IMR-90 (cell line): ENCODE measurements at regions not wholly inside any gene's neighbourhood (a gene's known extent, or its start where the extent isn't known, plus 50 kb on each side); places are given as distances from the start of the nearest gene placed in this dataset.

Experiments
- ATAC-seq: fragments of 200-7000 bp; cut with Tn5 transposase; 2 replicates; pipeline ENCODE4 v1.9.1; 2020; ENCODE audit warnings: low read depth, mild to moderate bottlenecking, moderate library complexity
- BruUV-seq: library from RNA; stranded (reverse); fragments of 400-500 nt; replicated peaks from 2 replicates; lab custom pipeline; 2021; lab: Mats Ljungman, UMichigan
- CTCF ChIA-PET: fragments of 300-600 bp; formaldehyde crosslinking; extraction: SDS; loops from one replicate; lab custom pipeline; 2021; ENCODE audit warnings: antibody characterized with exemption; lab: Yijun Ruan, JAX
- POLR2A ChIA-PET: fragments of 300-600 bp; sonication (Branson Sonifier 250); formaldehyde crosslinking; loops from one replicate; lab custom pipeline; 2022; ENCODE audit warnings: antibody characterized with exemption; ENCODE audit not compliant: unreplicated experiment; lab: Charles Lee
- DNase-seq: peaks from one replicate; pipeline ENCODE4 v3.0.0; 2013
- H2AFZ ChIP-seq: replicated peaks from 2 replicates; pipeline ENCODE3; 2013; ENCODE audit warnings: low read length, mild to moderate bottlenecking; ENCODE audit not compliant: poor library complexity
- H2AK5ac ChIP-seq: 2 replicates; pipeline ENCODE4 v1.6.1; 2013; ENCODE audit warnings: low read depth, low read length, inconsistent platforms
- H2AK9ac ChIP-seq: replicated peaks from 2 replicates; pipeline ENCODE3; 2013; ENCODE audit warnings: mild to moderate bottlenecking, low read depth, low read length, moderate library complexity; ENCODE audit not compliant: poor library complexity
- H2BK120ac ChIP-seq: 2 replicates; pipeline ENCODE4 v1.6.1; 2013; ENCODE audit warnings: low read depth, low read length, inconsistent platforms
- H2BK15ac ChIP-seq: 3 replicates; pipeline ENCODE4 v1.6.1; 2013; ENCODE audit warnings: low read depth, low read length, inconsistent platforms
- H2BK20ac ChIP-seq: 2 replicates; pipeline ENCODE4 v1.6.1; 2013; ENCODE audit warnings: low read depth, mild to moderate bottlenecking, inconsistent platforms, low read length, moderate library complexity
- H2BK5ac ChIP-seq: 2 replicates; pipeline ENCODE4 v1.6.1; 2013; ENCODE audit warnings: mild to moderate bottlenecking, low read depth, low read length, inconsistent platforms; ENCODE audit not compliant: poor library complexity, severe bottlenecking
- H3K14ac ChIP-seq: replicated peaks from 2 replicates; pipeline ENCODE4 v1.6.1; 2013; ENCODE audit warnings: low read depth, low read length, inconsistent platforms
- H3K18ac ChIP-seq: 2 replicates; pipeline ENCODE4 v1.6.1; 2013; ENCODE audit warnings: low read depth, low read length, control low read depth
- H3K23ac ChIP-seq: 2 replicates; pipeline ENCODE4 v1.6.1; 2013; ENCODE audit warnings: low read depth, low read length, inconsistent platforms
- H3K27ac ChIP-seq: 2 replicates; pipeline ENCODE4 v1.5.1; 2013; ENCODE audit warnings: mild to moderate bottlenecking, control low read depth, low read length; ENCODE audit not compliant: insufficient read depth
- H3K27me3 ChIP-seq: 2 replicates; pipeline ENCODE4 v1.6.1; 2013; ENCODE audit warnings: low read length; ENCODE audit not compliant: control insufficient read depth, insufficient read depth
- H3K36me3 ChIP-seq: 2 replicates; pipeline ENCODE4 v1.6.1; 2013; ENCODE audit warnings: low read length, mixed read lengths; ENCODE audit not compliant: control insufficient read depth, insufficient read depth
- H3K4ac ChIP-seq: 2 replicates; pipeline ENCODE4 v1.6.1; 2013; ENCODE audit warnings: low read depth, low read length, inconsistent platforms
- H3K4me1 ChIP-seq: 2 replicates; pipeline ENCODE4 v1.6.1; 2013; ENCODE audit warnings: low read length, mixed read lengths; ENCODE audit not compliant: control insufficient read depth, insufficient read depth
- H3K4me2 ChIP-seq: 2 replicates; pipeline ENCODE4 v1.6.1; 2013; ENCODE audit warnings: low read depth, mild to moderate bottlenecking, control low read depth, low read length, moderate library complexity
- H3K4me3 ChIP-seq: 2 replicates; pipeline ENCODE4 v1.5.1; 2013; ENCODE audit warnings: low read depth, mild to moderate bottlenecking, control low read depth, low read length, moderate library complexity; ENCODE audit not compliant: insufficient read depth
- H3K56ac ChIP-seq: 2 replicates; pipeline ENCODE4 v1.6.1; 2013; ENCODE audit warnings: low read length, inconsistent platforms; ENCODE audit not compliant: insufficient read depth; ENCODE audit errors: extremely low read depth
- H3K79me1 ChIP-seq, 2 experiments: 2 replicates each; pipeline ENCODE4 v1.6.1; 2013; ENCODE audit warnings: low read length in 2 of 2, inconsistent platforms in 1 of 2, low read depth in 1 of 2
- H3K9ac ChIP-seq: 2 replicates; pipeline ENCODE4 v1.6.1; 2013; ENCODE audit warnings: low read depth, low read length, control low read depth
- H3K9me1 ChIP-seq: 2 replicates; pipeline ENCODE4 v1.6.1; 2013; ENCODE audit warnings: low read length, inconsistent platforms; ENCODE audit not compliant: insufficient read depth
- H3K9me3 ChIP-seq: 2 replicates; pipeline ENCODE4 v1.6.1; 2013; ENCODE audit warnings: low read length; ENCODE audit not compliant: control insufficient read depth, insufficient read depth
- H4K20me1 ChIP-seq: 2 replicates; pipeline ENCODE4 v1.6.1; 2013; ENCODE audit warnings: low read length, inconsistent platforms; ENCODE audit not compliant: insufficient read depth
- H4K5ac ChIP-seq: 2 replicates; pipeline ENCODE4 v1.6.1; 2013; ENCODE audit warnings: mild to moderate bottlenecking, low read depth, low read length, control low read depth
- H4K8ac ChIP-seq, 2 experiments: 2 replicates each; pipeline ENCODE4 v1.6.1; 2013; ENCODE audit warnings: low read depth in 2 of 2, low read length in 2 of 2, control low read depth in 1 of 2, inconsistent platforms in 1 of 2
- H4K91ac ChIP-seq: 2 replicates; pipeline ENCODE4 v1.6.1; 2013; ENCODE audit warnings: low read depth, low read length, inconsistent platforms; ENCODE audit not compliant: insufficient read depth
- BHLHE40 ChIP-seq: fragments of 150-350 bp; IDR thresholded peaks from 2 replicates; pipeline ENCODE4 v1.6.1; 2016; ENCODE audit warnings: mild to moderate bottlenecking, low read depth, low read length
- WGBS, 2 experiments: methylation state at CpG; one replicate each; pipeline versions ENCODE4 v1.1.5 to v1.1.7; 2013; ENCODE audit warnings: missing lambda C conversion rate in 2 of 2; ENCODE audit not compliant: insufficient read length in 1 of 2; ENCODE audit errors: extremely low coverage in 2 of 2; 5-methylcytosine and 5-hydroxymethylcytosine counted together
- dilution Hi-C: fragments of 300-500 bp; cut with HindIII; formaldehyde crosslinking; loops from one replicate; pipeline ENCODE4 v1.14.3; 2018; ENCODE audit warnings: low sequenced_read_pairs; ENCODE audit not compliant: unreplicated experiment
- in situ Hi-C: fragments of 300-500 bp; cut with MboI; formaldehyde crosslinking; loops from 3 replicates; pipeline ENCODE4 v1.14.3; 2019; ENCODE audit warnings: low sequenced_read_pairs, inconsistent platforms, mixed read lengths
- intact Hi-C: fragments of 100-400 bp; cut with micrococcal nuclease; formaldehyde crosslinking; loops from 2 replicates; pipeline ENCODE4 v1.10.0; 2022
- TF ChIP-seq, protein P1 (sequence below): fragments of 150-350 bp; IDR thresholded peaks from 2 replicates; pipeline ENCODE4 v1.6.1; 2017; ENCODE audit warnings: mild to moderate bottlenecking, antibody characterized with exemption, low read length, low read depth

DNA sequence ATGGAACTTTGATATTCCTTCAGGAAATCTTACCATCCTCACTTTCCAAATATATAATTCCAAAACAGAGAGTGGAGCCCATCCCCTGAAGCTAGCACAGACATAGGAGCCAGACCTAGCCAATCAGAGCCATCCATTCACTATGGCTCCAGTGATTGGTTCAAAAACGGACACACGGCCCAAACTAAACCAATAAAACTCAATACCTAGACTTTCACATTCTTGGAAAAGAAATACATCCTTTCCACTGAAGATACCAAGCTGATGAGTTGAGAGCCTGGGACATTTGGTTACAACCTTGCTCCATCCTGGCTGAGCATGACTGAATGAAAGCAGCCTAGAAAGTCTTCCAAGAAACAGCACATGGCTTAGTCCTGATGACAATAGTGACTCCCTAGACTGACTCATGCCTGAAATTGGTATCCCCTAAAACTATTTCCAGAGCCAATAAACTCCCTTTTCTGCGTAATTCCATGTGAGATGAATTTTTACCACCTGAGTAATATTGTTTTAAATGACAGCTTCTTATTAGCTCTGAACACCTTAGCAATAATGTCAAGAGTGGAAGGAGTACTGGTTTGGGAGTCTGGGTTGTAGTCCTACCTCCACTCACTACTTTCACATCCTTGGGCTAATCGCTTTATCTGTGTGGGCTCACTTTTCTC lies 189.6 kb upstream of the LNX1 start:
- H3K4me3 ChIP-seq: 0 out of 2 replicates have a peak overlapping the region, but pooled peaks have one; percentile 4
- peak; percentile 67 for DNase-seq
- H3K9me3 ChIP-seq: no peaks in the 10 kb centered on the region
- no peaks in the 10 kb centered on the region for H4K20me1 ChIP-seq
- peak overlapping the region; percentile 85 for H2BK5ac ChIP-seq
- peak overlapping the region; percentile 93 for H2BK20ac ChIP-seq
- peaks cover 37% of the 10 kb centered on the region for H3K4me1 ChIP-seq
- peak overlapping the region; percentile 91; the same call in 2 of the 3 replicates for H2BK15ac ChIP-seq
- peak overlapping the region; percentile 94 for H2AK5ac ChIP-seq
- peak overlapping the region; percentile 68 to 81; a peak in 3 of 4 replicates for H4K8ac ChIP-seq
- H3K27ac ChIP-seq: peak overlapping the region; percentile 66
- H3K4ac ChIP-seq: peak overlapping the region; percentile 88
- H3K27me3 ChIP-seq: no peaks in the 10 kb centered on the region
- H4K5ac ChIP-seq: peak overlapping the region; percentile 98
- TF ChIP-seq, protein P1, sequence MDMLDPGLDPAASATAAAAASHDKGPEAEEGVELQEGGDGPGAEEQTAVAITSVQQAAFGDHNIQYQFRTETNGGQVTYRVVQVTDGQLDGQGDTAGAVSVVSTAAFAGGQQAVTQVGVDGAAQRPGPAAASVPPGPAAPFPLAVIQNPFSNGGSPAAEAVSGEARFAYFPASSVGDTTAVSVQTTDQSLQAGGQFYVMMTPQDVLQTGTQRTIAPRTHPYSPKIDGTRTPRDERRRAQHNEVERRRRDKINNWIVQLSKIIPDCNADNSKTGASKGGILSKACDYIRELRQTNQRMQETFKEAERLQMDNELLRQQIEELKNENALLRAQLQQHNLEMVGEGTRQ: peak; percentile 63
- no peak for TF ChIP-seq BHLHE40
- H4K91ac ChIP-seq: peak overlapping the region; percentile 95
- dilution Hi-C loops (no loop called here), intact Hi-C loops (loop anchor here (5.0 to 10.0 kb wide), 4 partner anchors 74 to 764 kb away; no protein-coding TSS in a partner anchor), in situ Hi-C loops (no loop called here)
- H2AK9ac ChIP-seq: no peak overlapping the region
- CTCF ChIA-PET: interaction anchor here (0.6 to 2.5 kb wide), 3 partner anchors 16 to 74 kb away, joined by 3 to 11 read pairs (median 3); no protein-coding TSS in a partner anchor
- peak overlapping the region; percentile 77; the same call in 1 of the 2 replicates for H3K23ac ChIP-seq
- peak overlapping the region; percentile 95 for H2BK120ac ChIP-seq
- peak; percentile 13; the same call in 1 of the 2 replicates for ATAC-seq
- H2AFZ ChIP-seq: no peak overlapping the region
- WGBS, 2 experiments: no CpG with 5 or more reads among the region's 4 CpGs
- peak overlapping the region; percentile 41; the same call in 1 of the 2 replicates for H3K9ac ChIP-seq
- BruUV-seq: no TSS peak
- H3K36me3 ChIP-seq: no peaks in the 10 kb centered on the region
- peak overlapping the region; percentile 76 for H3K14ac ChIP-seq
- peak overlapping the region; percentile 65 for H3K56ac ChIP-seq
- peak overlapping the region; percentile 76 for H3K4me2 ChIP-seq
- peaks cover 21% of the 10 kb centered on the region for H3K9me1 ChIP-seq
- H3K18ac ChIP-seq: peak overlapping the region; percentile 100
- H3K79me1 ChIP-seq: no peaks in the 10 kb centered on the region
- POLR2A ChIA-PET: interaction anchor here (0.8 kb wide), 1 partner anchor 128 kb away, joined by 3 read pairs; no protein-coding TSS in a partner anchor
